ENCODE measurements at regions not wholly inside any gene's neighbourhood (a gene's known extent, or its start where the extent isn't known, plus 50 kb on each side); places are given as distances from the start of the nearest gene placed in this dataset.

- no peak for DNase-seq
These were observed 115.7 kb downstream of the MATN1 start for GRCh38 chr1:30607723-30608122.

- DNase-seq, result no peak
These were observed 117.2 kb downstream of the MATN1 start for GRCh38 chr1:30606166-30606565.

DNA sequence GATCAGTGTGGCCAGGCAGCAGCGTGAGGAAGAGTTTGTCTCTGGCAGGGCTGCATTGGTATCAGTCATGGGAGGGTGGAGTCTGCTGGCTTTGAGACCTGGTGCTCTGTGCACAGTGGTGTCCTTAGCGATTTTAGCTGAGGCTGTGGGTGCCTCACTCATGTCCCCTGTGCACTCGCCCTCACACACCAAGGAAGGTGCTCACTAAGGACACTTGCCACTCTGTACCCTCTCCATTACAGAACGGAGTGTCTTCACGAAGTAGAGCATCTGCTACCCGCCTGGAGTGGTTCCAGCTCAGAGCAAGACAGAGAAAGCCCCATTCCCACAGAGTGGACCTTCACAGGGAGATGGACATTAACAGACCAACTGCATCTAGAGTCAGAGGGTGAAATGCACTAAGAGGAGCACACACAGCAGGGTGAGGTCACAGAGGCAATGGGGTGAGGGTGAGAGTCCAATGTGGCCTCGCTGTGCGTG is 117.9 kb downstream of the MATN1 start:
- DNase-seq, result no peak

DNA sequence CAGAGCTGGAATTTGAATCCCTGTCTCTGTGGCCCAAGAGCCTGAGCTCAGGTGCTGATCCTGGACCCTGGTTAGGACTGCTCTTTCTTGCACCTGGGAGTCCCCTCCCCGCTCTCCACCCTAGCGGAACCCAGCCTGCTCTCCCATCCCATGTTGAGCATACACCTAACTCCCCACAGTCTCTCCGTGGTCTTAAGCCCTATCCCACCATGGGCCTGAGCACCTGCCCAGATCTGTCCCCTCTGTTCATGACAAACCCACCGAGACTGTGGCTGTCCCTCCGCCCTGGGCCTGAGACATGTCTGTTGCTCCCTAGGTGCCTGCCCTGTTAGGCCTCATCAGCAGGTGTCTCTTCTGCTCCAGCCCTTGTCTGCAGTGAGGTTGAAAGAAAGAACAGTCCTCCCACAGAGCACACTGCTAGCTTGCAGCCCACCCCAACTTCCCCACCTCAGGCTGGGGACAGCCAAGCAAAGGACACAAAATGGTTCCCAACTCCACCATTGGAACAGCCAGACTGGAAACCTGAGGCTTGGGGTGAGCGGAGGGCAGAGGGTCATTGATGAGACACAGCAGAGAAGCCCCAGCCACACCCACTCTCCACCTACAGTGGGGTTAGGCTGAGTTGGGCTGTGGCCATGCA is 118.5 kb downstream of the MATN1 start:
- DNase-seq, result no peak

DNA sequence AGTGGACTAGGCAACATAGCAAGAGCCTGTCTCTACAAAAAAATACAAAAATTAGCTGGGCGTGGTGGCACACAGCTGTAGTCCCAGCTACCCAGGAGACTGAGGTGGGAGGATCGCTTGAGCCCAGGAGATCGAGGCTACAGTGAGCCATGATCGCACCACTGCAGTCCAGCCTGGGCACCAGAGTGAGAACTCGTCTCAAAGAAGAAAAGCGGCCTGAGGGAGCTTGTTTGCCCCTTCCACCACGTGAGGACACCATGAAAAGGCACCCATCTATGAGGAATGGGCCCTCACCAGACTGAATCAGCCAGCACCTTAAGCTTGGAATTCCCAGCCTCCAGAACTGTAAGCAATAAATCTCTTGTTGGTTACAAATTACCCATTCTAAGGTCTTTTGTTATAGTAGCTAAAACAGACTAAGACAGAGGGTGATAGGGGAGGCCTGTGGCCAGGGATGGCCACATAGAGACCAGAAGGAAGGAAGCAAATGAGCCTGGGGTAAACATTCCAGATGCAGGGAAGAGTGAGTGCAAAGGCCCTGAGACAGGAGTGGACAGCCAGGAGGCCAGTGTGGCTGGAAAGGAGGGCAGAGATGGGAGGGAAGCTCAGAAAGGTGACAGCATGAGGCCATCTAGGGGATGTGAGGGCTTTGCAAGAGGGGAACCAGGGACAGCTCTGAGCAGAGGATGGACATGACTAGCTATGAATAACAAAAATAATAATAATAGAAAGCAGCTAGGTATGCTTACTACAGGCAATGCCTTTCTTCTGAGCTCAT is 120.1 kb downstream of the MATN1 start:
- no peak for DNase-seq

DNA sequence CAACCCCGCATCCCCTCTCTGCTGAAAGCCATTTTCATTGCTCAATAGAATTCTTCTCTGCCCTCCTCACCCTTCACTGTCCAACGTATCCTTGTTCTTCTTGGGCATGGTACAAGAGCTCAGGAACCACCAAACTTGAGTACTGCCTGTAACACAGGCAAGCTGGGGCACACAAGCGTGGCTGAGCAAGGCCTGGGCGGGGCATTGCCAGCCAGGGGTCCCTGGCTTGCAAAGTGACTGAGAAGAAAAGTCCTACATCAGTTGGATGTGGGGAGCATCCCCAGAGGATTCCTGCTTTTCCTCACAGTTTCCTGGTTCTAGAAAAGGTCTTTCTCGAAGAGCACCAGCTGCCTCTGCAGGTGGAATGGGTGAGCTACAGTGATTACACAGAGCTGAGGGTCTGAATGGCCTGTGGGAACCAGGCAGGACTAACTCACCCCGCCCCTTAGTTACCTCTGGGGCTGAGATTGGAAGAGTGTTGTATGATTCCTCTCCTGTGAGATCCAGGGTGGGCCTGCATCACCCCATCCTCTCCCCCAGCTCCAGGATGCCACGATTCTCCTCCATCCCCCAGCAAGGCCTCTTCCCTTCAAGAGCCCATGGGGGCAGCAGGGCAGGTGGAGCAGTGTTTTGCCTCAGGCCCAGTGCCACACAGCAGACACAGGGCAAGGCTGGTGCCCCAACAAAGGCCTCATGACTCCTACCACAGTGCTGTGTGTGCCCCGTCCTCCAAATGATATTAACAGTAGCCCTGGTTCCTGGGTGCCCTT is 121.9 kb downstream of the MATN1 start:
- DNase-seq, result no peak

DNA sequence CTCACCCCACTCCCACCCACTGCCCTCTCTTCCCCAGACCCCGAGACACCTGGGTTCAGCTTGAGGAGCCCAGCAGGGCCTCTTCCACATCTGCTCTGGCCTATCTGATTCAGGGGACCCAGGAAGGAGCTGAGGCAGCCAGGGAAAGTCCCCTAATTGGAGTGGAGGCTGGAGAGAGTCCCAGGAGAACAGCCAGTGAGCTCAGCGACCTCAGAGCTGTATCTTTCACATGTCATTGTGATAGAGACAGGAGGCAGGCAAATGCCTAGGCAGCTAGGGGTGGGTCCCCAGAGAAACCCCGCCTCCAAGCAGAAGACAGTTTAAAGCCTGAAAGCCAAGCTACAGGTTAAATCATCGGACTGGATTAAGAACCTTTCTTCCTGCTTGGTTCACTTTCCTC is 122.7 kb downstream of the MATN1 start:
- no peak for DNase-seq

GRCh38 chr1:30600258-30600657 is 123.1 kb downstream of the MATN1 start:
- no peak for DNase-seq

GRCh38 chr1:30599721-30600120 is 123.7 kb downstream of the MATN1 start:
- no peak for DNase-seq

GRCh38 chr1:30598571-30599114 is 124.7 kb downstream of the MATN1 start:
- no peak for DNase-seq

DNA sequence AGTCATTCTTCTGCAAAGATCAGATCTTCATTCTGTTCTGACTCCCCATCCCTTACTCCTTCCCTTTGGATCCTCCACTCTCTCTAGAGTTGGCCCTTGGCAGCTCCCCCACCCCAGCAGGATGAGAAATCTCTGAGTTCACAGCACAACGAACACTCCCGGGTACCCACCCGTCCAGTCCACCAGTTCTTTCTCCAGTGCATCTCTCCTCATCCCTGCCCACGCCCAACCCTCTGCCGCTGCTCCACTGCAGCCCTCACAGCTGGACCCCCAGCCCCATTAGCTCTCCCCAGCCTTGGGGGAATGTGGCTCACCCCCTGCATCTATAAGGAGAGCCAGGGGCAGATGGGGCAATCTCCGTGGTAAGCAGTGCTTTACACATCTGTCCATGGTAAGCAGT is 125.7 kb downstream of the MATN1 start:
- DNase-seq, result no peak

DNA sequence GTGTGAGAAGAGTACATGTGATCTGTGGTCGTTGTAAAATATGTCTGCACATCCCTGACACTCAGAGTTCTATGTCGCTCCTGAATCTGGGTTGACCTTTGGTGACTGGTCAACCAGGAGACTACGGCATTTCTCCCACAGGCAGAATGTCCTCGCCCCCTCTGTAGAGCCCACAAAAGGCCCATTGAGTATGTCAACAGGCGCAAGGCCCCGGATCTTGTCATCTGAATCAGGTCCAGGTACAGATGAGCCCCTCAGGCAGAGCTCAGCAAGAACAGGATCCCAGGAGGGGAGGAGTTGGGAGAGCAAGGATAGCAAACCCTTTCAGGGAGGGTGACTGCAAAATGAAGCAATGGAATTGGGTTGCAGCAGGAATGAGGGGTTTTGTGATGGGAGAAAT is 126.5 kb downstream of the MATN1 start:
- no peak for DNase-seq

DNA sequence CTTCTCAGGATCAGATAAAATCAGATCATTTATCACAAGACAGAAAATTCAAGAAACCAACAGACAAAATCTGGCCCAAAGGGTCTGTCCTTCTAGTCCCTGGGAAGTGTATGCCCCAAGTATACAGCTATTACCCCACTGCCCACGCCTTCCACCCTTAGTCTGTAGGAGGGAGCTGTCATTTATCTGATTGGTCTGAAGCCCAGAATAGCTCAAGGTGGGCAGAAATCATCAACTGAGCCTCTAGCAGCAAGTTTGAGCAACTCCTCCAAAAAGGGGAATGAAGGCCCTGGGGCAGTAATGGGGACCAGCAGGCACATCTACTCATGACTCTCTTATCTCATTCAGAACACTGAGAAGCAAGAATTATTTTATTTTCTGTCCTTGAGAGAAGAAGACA is 126.9 kb downstream of the MATN1 start:
- no peak for DNase-seq

GRCh38 chr1:30589083-30589482 is 134.3 kb downstream of the MATN1 start:
- DNase-seq, result no peak

DNA sequence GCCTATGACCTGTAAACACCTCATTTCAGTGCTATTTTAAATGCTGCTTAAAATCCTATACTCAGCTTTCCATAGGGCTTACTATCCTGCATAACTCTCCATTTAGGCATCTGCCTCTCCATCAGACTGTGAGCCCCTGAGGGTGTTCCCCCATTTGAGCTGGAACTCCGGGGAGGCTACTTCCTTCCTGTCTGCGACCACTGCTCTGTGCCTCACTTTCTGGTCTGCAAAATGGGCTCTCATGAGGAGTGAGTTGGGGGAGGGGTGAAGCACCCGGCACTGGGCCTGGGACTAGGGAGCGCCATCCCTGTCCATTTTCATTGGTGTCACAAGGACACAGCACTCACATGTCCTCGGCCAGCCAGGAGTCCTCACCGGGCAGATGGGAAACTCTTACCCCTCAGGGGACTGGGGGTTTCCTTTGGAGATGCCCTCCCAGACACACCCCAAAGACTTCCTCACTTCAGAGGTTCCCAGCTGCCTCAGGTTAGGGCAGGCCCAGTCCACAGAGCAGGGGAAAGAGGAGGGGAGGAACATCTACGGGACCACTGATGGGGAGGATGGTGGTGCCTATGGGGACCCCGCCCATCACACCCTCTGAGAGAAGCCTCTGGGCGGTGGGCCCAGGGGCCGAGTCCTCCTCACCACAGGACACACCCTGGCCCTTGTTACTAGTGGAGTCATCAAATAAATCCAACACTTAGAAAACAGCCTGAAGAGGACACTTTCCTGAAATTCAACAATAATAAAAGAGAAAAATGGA is 134.9 kb downstream of the MATN1 start:
- no peak for DNase-seq

GRCh38 chr1:30586671-30587070 is 136.7 kb downstream of the MATN1 start:
- DNase-seq, result no peak

- no peak for DNase-seq
These were observed 143.8 kb downstream of the MATN1 start for GRCh38 chr1:30579580-30579979.

DNA sequence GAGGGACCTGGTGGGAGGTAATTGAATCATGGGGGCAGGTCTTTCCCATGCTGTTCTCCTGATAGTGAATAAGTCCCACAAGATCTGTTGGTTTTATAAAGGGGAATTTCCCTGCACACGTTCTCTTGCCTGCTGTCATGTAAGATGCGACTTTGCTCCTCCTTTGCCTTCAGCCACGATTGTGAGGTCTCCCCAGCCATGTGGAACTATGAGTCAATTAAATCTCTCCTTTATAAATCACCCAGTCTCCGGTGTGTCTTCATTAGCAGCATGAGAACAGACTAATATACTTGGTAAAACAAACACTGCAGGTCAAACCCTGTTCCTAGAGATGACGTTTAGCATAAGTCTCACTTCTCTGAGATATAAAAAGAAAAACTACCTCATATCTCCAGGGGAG is 148.3 kb downstream of the MATN1 start:
- DNase-seq, result no peak

DNA sequence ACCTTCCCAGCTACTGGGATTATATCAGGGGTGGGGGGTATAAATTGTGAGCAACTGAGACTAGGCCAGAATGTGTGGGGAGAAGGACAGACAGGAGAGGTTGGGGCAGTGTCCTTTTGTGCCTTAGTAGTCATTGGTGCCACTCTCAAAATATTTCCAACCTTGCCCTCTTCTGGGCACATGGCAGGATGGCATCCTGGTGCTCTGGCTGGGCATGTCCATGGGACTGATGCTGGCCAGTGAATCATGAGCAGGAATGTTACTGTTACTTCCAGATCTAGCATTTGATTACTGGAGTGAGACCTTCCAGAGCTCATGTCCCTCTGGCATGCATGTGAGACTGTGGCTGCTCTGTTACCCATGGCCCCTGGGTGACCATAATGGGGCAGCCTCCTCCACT is 151.2 kb downstream of the MATN1 start:
- no peak for DNase-seq

DNA sequence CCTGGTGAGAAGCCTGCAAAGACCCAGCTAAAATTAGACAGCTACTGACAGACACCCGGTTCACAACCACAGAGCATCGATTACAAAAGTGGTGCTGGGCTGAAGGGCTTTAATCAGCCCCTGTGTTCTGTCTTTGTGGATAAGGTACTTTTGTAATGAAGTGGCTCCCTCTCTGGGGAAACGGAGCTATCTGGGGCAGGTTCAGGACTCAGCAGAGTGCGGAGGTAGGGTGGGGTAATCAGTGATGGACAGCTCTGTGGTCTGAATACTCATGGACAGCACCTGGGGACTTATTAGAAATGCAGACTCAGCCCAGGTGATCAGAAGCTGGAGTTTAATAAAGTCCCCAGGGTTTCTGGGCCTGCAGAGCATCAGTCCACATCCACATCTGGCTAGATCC is 152.0 kb downstream of the MATN1 start:
- DNase-seq, result no peak

GRCh38 chr1:30569384-30569783 is 154.0 kb downstream of the MATN1 start:
- no peak for DNase-seq

DNA sequence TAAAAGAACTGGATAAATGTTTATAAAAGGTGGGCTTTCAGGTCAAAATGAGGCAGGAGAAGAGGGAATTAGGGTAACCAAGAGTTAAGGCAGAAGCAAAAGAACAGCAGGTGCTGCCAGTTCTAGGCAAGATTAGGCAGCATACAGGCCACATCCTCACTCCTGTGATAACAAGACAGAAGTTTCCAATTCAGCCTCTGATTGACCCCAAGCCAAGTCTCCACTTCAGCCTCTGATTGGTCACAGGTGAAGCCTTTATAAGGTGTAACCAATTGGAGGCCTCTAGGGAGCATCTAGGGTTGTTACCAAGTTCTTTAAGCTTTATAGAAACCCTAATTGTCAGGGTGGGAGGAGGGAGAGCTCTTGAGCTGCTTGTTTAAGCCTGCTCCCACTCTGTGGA is 160.8 kb downstream of the MATN1 start:
- no peak for DNase-seq

DNA sequence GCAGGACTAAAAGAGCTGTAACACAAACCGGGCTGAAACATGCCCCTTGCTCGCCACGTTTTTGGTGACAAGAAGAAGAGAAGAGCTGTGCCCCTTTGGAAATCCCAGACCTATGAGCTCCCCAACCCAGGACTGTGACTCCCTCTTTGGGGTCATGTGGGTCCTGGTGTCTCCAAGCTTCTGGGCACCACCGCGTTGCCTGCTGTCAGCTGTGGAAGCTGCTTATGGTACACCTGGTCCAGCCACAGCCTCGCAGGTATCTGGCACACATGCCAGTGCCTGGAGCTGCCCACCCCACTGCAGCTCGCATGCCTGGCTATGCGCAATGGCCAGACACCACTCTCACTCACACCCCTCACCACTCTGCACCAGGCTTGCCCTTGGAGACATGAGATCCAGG is 171.8 kb downstream of the MATN1 start:
- no peak for DNase-seq

Measured in NCI-H1048 (cell line).